Ishikawa (cell line): ENCODE measurements at regions not wholly inside any gene's neighbourhood (a gene's known extent, or its start where the extent isn't known, plus 50 kb on each side); places are given as distances from the start of the nearest gene placed in this dataset.

Experiments
- CEBPB ChIP-seq: IDR thresholded peaks from 2 replicates; pipeline ENCODE4 v1.6.1; 2012
- CREB1 ChIP-seq: IDR thresholded peaks from 2 replicates; pipeline ENCODE4 v1.6.1; 2012; ENCODE audit warnings: low read depth
- EP300 ChIP-seq: IDR thresholded peaks from 2 replicates; pipeline ENCODE4 v1.6.1; 2012; ENCODE audit warnings: borderline replicate concordance
- FOXM1 ChIP-seq: IDR thresholded peaks from 2 replicates; pipeline ENCODE4 v1.6.1; 2012; ENCODE audit warnings: low read depth, borderline replicate concordance
- NFIC ChIP-seq: IDR thresholded peaks from 2 replicates; pipeline ENCODE4 v1.6.1; 2012
- RAD21 ChIP-seq: IDR thresholded peaks from 2 replicates; pipeline ENCODE4 v1.6.1; 2012; ENCODE audit warnings: low read depth
- TAF1 ChIP-seq: IDR thresholded peaks from 2 replicates; pipeline ENCODE4 v1.6.1; 2012; ENCODE audit warnings: low read depth, mild to moderate bottlenecking
- TEAD4 ChIP-seq: IDR thresholded peaks from 2 replicates; pipeline ENCODE4 v1.6.1; 2012
- USF1 ChIP-seq: IDR thresholded peaks from 2 replicates; pipeline ENCODE4 v1.6.1; 2012
- YY1 ChIP-seq: IDR thresholded peaks from 2 replicates; pipeline ENCODE4 v1.6.1; 2012; ENCODE audit warnings: low read depth
- ZBTB7A ChIP-seq: IDR thresholded peaks from 2 replicates; pipeline ENCODE4 v1.6.1; 2012; ENCODE audit warnings: low read depth
- TF ChIP-seq, protein P1 (sequence below): IDR thresholded peaks from 2 replicates; pipeline ENCODE4 v1.6.1; 2012; ENCODE audit warnings: low read depth, mild to moderate bottlenecking
- TF ChIP-seq, protein P2 (sequence below): IDR thresholded peaks from 2 replicates; pipeline ENCODE4 v1.6.1; 2012

- TF ChIP-seq CREB1: no peak
- TF ChIP-seq TAF1: no peak
- TF ChIP-seq EP300: peak; percentile 90
- TF ChIP-seq, protein P1, sequence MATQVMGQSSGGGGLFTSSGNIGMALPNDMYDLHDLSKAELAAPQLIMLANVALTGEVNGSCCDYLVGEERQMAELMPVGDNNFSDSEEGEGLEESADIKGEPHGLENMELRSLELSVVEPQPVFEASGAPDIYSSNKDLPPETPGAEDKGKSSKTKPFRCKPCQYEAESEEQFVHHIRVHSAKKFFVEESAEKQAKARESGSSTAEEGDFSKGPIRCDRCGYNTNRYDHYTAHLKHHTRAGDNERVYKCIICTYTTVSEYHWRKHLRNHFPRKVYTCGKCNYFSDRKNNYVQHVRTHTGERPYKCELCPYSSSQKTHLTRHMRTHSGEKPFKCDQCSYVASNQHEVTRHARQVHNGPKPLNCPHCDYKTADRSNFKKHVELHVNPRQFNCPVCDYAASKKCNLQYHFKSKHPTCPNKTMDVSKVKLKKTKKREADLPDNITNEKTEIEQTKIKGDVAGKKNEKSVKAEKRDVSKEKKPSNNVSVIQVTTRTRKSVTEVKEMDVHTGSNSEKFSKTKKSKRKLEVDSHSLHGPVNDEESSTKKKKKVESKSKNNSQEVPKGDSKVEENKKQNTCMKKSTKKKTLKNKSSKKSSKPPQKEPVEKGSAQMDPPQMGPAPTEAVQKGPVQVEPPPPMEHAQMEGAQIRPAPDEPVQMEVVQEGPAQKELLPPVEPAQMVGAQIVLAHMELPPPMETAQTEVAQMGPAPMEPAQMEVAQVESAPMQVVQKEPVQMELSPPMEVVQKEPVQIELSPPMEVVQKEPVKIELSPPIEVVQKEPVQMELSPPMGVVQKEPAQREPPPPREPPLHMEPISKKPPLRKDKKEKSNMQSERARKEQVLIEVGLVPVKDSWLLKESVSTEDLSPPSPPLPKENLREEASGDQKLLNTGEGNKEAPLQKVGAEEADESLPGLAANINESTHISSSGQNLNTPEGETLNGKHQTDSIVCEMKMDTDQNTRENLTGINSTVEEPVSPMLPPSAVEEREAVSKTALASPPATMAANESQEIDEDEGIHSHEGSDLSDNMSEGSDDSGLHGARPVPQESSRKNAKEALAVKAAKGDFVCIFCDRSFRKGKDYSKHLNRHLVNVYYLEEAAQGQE: no peak
- TF ChIP-seq CEBPB: peak; percentile 10; the same call in 1 of the 2 replicates
- peak; percentile 15; the same call in 1 of the 2 replicates for TF ChIP-seq YY1
- TF ChIP-seq NFIC: peak; percentile 88
- no peak; the same call in 1 of the 2 replicates for TF ChIP-seq RAD21
- peak; percentile 81 for TF ChIP-seq TEAD4
- TF ChIP-seq, protein P2, sequence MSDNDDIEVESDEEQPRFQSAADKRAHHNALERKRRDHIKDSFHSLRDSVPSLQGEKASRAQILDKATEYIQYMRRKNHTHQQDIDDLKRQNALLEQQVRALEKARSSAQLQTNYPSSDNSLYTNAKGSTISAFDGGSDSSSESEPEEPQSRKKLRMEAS: 0 out of 2 replicates have a peak, but pooled peaks have one; percentile 34
- TF ChIP-seq FOXM1: peak; percentile 93
- no peak for TF ChIP-seq ZBTB7A
- peak; percentile 87 for TF ChIP-seq USF1
Observed at GRCh38 chr5:124655921-124656511, 90.4 kb downstream of the ZNF608 start.
